H1 (cell line): ENCODE measurements at regions not wholly inside any gene's neighbourhood (a gene's known extent, or its start where the extent isn't known, plus 50 kb on each side); places are given as distances from the start of the nearest gene placed in this dataset.

Experiments
- CTCF ChIA-PET: fragments of 300-600 bp; sonication (Branson Sonifier 250); formaldehyde crosslinking; loops from one replicate; lab custom pipeline; 2021; ENCODE audit not compliant: partially characterized antibody; lab: Charles Lee
- POLR2A ChIA-PET: fragments of 300-600 bp; sonication (Branson Sonifier 250); formaldehyde crosslinking; loops from one replicate; lab custom pipeline; 2021; ENCODE audit warnings: inconsistent platforms; ENCODE audit not compliant: partially characterized antibody; lab: Charles Lee
- DNase-seq, 2 experiments: peaks; one replicate each; pipeline versions ENCODE4 v3.0.0 to v3.0.0-alpha.2; 2010 to 2022; ENCODE audit warnings: low spot score in 2 of 2, low read depth in 1 of 2, mixed read lengths in 1 of 2
- FAIRE-seq: peaks from 2 replicates; lab custom pipeline; 2011; peaks lifted over from hg19 to GRCh38; lab: Jason Lieb, UNC
- H2AFZ ChIP-seq: 2 replicates; pipeline ENCODE4 v1.8.1; 2012; ENCODE audit warnings: low read length, inconsistent platforms
- H2AK5ac ChIP-seq: 2 replicates; pipeline ENCODE4 v1.6.1; 2013; ENCODE audit warnings: low read depth, low read length
- H2BK120ac ChIP-seq: replicated peaks from 2 replicates; pipeline ENCODE3; 2013; ENCODE audit warnings: low read depth, low read length, inconsistent platforms
- H2BK12ac ChIP-seq: 2 replicates; pipeline ENCODE4 v1.6.1; 2013; ENCODE audit warnings: low read depth, low read length
- H2BK15ac ChIP-seq: 2 replicates; pipeline ENCODE4 v1.6.1; 2013; ENCODE audit warnings: low read length
- H2BK20ac ChIP-seq: 2 replicates; pipeline ENCODE4 v1.6.1; 2013; ENCODE audit warnings: low read length
- H2BK5ac ChIP-seq: 2 replicates; pipeline ENCODE4 v1.6.1; 2013; ENCODE audit warnings: low read depth, low read length
- H3K14ac ChIP-seq: 2 replicates; pipeline ENCODE4 v1.6.1; 2013; ENCODE audit warnings: inconsistent platforms; ENCODE audit not compliant: insufficient read length
- H3K18ac ChIP-seq: 2 replicates; pipeline ENCODE4 v1.6.1; 2013; ENCODE audit warnings: low read length; ENCODE audit errors: extremely low read depth
- H3K23ac ChIP-seq: 2 replicates; pipeline ENCODE4 v1.6.1; 2013; ENCODE audit warnings: inconsistent platforms; ENCODE audit not compliant: insufficient read length
- H3K23me2 ChIP-seq: 2 replicates; pipeline ENCODE4 v1.6.1; 2013; ENCODE audit warnings: low read depth, low read length
- H3K27ac ChIP-seq: 2 replicates; pipeline ENCODE4 v1.6.1; 2011; ENCODE audit warnings: low read depth, low read length, inconsistent platforms
- H3K27me3 ChIP-seq, 4 experiments: replicated peaks in 1 of 4; 1 replicate in 1 of 4; 2 replicates in 3 of 4; pipeline versions ENCODE4 v1.6.1 to v1.8.1; 2011 to 2013; ENCODE audit warnings: low read length in 3 of 4, mild to moderate bottlenecking in 3 of 4, inconsistent platforms in 2 of 4, mixed read lengths in 2 of 4, moderate library complexity in 1 of 4; ENCODE audit not compliant: control insufficient read depth in 3 of 4, insufficient read depth in 3 of 4; ENCODE audit errors: extremely low read depth in 1 of 4
- H3K36me3 ChIP-seq, 4 experiments: 2 replicates each; pipeline versions ENCODE4 v1.6.1 to v1.8.1; 2011 to 2013; ENCODE audit warnings: mild to moderate bottlenecking in 4 of 4, low read length in 3 of 4, moderate library complexity in 2 of 4, control low read depth in 1 of 4, inconsistent platforms in 1 of 4; ENCODE audit not compliant: insufficient read depth in 4 of 4, control insufficient read depth in 2 of 4
- H3K4ac ChIP-seq: replicated peaks from 2 replicates; pipeline ENCODE3; 2013; ENCODE audit warnings: low read length, low read depth, mixed read lengths, inconsistent platforms; ENCODE audit not compliant: insufficient read length
- H3K4me1 ChIP-seq, 4 experiments: replicated peaks in 1 of 4; 1 replicate in 1 of 4; 2 replicates in 3 of 4; pipeline versions ENCODE4 v1.6.1 to v1.8.1; 2011 to 2013; ENCODE audit warnings: low read length in 3 of 4, inconsistent platforms in 2 of 4, mixed read lengths in 1 of 4; ENCODE audit not compliant: insufficient read depth in 4 of 4, control insufficient read depth in 3 of 4
- H3K4me2 ChIP-seq, 2 experiments: 2 replicates each; pipeline versions ENCODE4 v1.6.1 to v1.8.1; 2011 to 2013; ENCODE audit warnings: low read depth in 2 of 2, low read length in 2 of 2, control low read depth in 1 of 2, inconsistent platforms in 1 of 2, mild to moderate bottlenecking in 1 of 2; ENCODE audit not compliant: insufficient read depth in 1 of 2
- H3K4me3 ChIP-seq, 4 experiments: fragments of 200-600, 300-600 bp in 1 of 4; sonication (generic), shearing (Covaris generic), sonication (Bioruptor Twin) in 1 of 4; 2 replicates each; pipeline versions ENCODE4 v1.5.1 to v1.8.1; 2011 to 2016; ENCODE audit warnings: low read length in 4 of 4, low read depth in 3 of 4, control low read depth in 2 of 4, inconsistent platforms in 2 of 4, mild to moderate bottlenecking in 2 of 4, mixed read lengths in 1 of 4, moderate library complexity in 1 of 4; ENCODE audit not compliant: insufficient read depth in 2 of 4; ENCODE audit errors: extremely low read depth in 1 of 4
- H3K56ac ChIP-seq: replicated peaks from 2 replicates; pipeline ENCODE3; 2013; ENCODE audit warnings: low read depth, mild to moderate bottlenecking, mixed read lengths, low read length, inconsistent platforms; ENCODE audit not compliant: insufficient read length
- H3K79me1 ChIP-seq: 2 replicates; pipeline ENCODE4 v1.6.1; 2013; ENCODE audit warnings: low read depth, low read length, control low read depth
- H3K79me2 ChIP-seq, 2 experiments: 2 replicates each; pipeline versions ENCODE4 v1.6.1 to v1.8.1; 2012 to 2013; ENCODE audit warnings: low read length in 2 of 2, mild to moderate bottlenecking in 2 of 2, inconsistent platforms in 1 of 2; ENCODE audit not compliant: insufficient read depth in 2 of 2, control insufficient read depth in 1 of 2
- H3K9ac ChIP-seq, 4 experiments: replicated peaks in 1 of 4; 1 replicate in 1 of 4; 2 replicates in 3 of 4; pipeline versions ENCODE4 v1.6.1 to v1.8.1; 2011 to 2013; ENCODE audit warnings: low read depth in 3 of 4, low read length in 3 of 4, control low read depth in 2 of 4, mild to moderate bottlenecking in 2 of 4, moderate library complexity in 2 of 4, inconsistent platforms in 1 of 4; ENCODE audit errors: extremely low read depth in 1 of 4
- H3K9me3 ChIP-seq, 2 experiments: 2 replicates each; pipeline versions ENCODE4 v1.6.1 to v1.8.1; 2012 to 2013; ENCODE audit warnings: mild to moderate bottlenecking in 2 of 2, moderate library complexity in 2 of 2, control low read depth in 1 of 2, inconsistent platforms in 1 of 2, low read depth in 1 of 2, low read length in 1 of 2, mixed read lengths in 1 of 2; ENCODE audit not compliant: insufficient read depth in 2 of 2
- H4K20me1 ChIP-seq, 2 experiments: replicated peaks in 1 of 2; 2 replicates each; pipeline versions ENCODE3 to v1.8.1; 2011 to 2013; ENCODE audit warnings: inconsistent platforms in 2 of 2, low read length in 2 of 2, mild to moderate bottlenecking in 1 of 2; ENCODE audit not compliant: insufficient read depth in 2 of 2, control insufficient read depth in 1 of 2
- H4K5ac ChIP-seq: 2 replicates; pipeline ENCODE4 v1.6.1; 2013; ENCODE audit warnings: low read length, low read depth, mixed read lengths, inconsistent platforms; ENCODE audit not compliant: insufficient read length
- H4K8ac ChIP-seq: 2 replicates; pipeline ENCODE4 v1.8.0; 2013; ENCODE audit warnings: mild to moderate bottlenecking, moderate library complexity, low read length, inconsistent platforms; ENCODE audit not compliant: insufficient read depth; ENCODE audit errors: extremely low read depth
- H4K91ac ChIP-seq: replicated peaks from 2 replicates; pipeline ENCODE3; 2013; ENCODE audit warnings: low read length, mixed read lengths, inconsistent platforms; ENCODE audit not compliant: insufficient read length
- BRCA1 ChIP-seq: IDR thresholded peaks from 2 replicates; pipeline ENCODE4 v1.6.1; 2012; ENCODE audit warnings: low read depth, low read length, improper control_type of control experiment
- CHD1 ChIP-seq: IDR thresholded peaks from 2 replicates; pipeline ENCODE4 v1.6.1; 2012; ENCODE audit warnings: low read depth, low read length, improper control_type of control experiment
- CREB1 ChIP-seq: IDR thresholded peaks from 2 replicates; pipeline ENCODE4 v1.6.1; 2012; ENCODE audit warnings: inconsistent platforms
- GABPA ChIP-seq: IDR thresholded peaks from 2 replicates; pipeline ENCODE4 v1.6.1; 2011; ENCODE audit warnings: mild to moderate bottlenecking, low read length, moderate library complexity, borderline replicate concordance; ENCODE audit not compliant: insufficient read depth
- HDAC2 ChIP-seq, 2 experiments: fragments of 300-600 bp in 1 of 2; sonication (generic) in 1 of 2; IDR thresholded peaks; 2 replicates each; pipeline ENCODE4 v1.6.1; 2011 to 2012; ENCODE audit warnings: low read depth in 2 of 2, low read length in 2 of 2, mild to moderate bottlenecking in 2 of 2, moderate library complexity in 2 of 2, borderline replicate concordance in 1 of 2, inconsistent platforms in 1 of 2
- KDM4A ChIP-seq: IDR thresholded peaks from one replicate; pipeline ENCODE4 v1.7.1; 2012; ENCODE audit warnings: low read depth, mild to moderate bottlenecking, moderate library complexity, low read length, inconsistent platforms; ENCODE audit not compliant: severe bottlenecking
- MAFK ChIP-seq: IDR thresholded peaks from 2 replicates; pipeline ENCODE4 v1.6.1; 2012; ENCODE audit warnings: low read depth, mild to moderate bottlenecking, improper control_type of control experiment, low read length
- RNF2 ChIP-seq: fragments of 200-900, 300-1000 bp; sonication (generic); IDR thresholded peaks from 2 replicates; pipeline ENCODE4 v1.7.1; 2016; ENCODE audit warnings: borderline replicate concordance, low read depth, mild to moderate bottlenecking, antibody characterized with exemption, low read length; ENCODE audit not compliant: poor library complexity, severe bottlenecking; ENCODE audit errors: missing control alignments
- SAP30 ChIP-seq: fragments of 300-600 bp; sonication (generic); IDR thresholded peaks from 2 replicates; pipeline ENCODE4 v1.7.1; 2012; ENCODE audit warnings: low read length, moderate library complexity, mild to moderate bottlenecking, inconsistent platforms; ENCODE audit not compliant: insufficient read depth, insufficient replicate concordance
- SIX5 ChIP-seq: IDR thresholded peaks from 2 replicates; pipeline ENCODE4 v1.6.1; 2011; ENCODE audit warnings: mild to moderate bottlenecking, low read depth, low read length
- SP1 ChIP-seq: IDR thresholded peaks from 2 replicates; pipeline ENCODE4 v1.6.1; 2011; ENCODE audit warnings: low read depth, low read length
- SRF ChIP-seq: IDR thresholded peaks from 2 replicates; pipeline ENCODE4 v1.6.1; 2011; ENCODE audit warnings: mild to moderate bottlenecking, low read depth, low read length, moderate library complexity
- TBP ChIP-seq: IDR thresholded peaks from 2 replicates; pipeline ENCODE4 v1.6.1; 2011; ENCODE audit warnings: low read depth, low read length, improper control_type of control experiment
- whole genome bisulfite sequencing, 2 experiments: shearing (Covaris generic) in 1 of 2; methylation state at CpG; one replicate each; pipeline versions ENCODE4 v1.1.6 to v1.1.7; 2013 to 2015; ENCODE audit warnings: low lambda C conversion rate in 2 of 2, mixed read lengths in 2 of 2, inconsistent platforms in 1 of 2, low coverage in 1 of 2, missing lambda C conversion rate in 1 of 2; ENCODE audit not compliant: insufficient replicate concordance in 2 of 2, insufficient coverage in 1 of 2, insufficient read length in 1 of 2; ENCODE audit errors: extremely low coverage in 1 of 2, missing lambda C conversion rate in 1 of 2; 5-methylcytosine and 5-hydroxymethylcytosine counted together

GRCh38 chr2:146541896-146542295 lies 1302.9 kb upstream of the ACVR2A start:
- Histone ChIP-seq H3K4me3 (no peak overlapping the region; a peak in 2 of 8 replicates), H3K4me1 (peaks cover 2 to 26% (median 15%) of the 10 kb centered on the region in 4 experiments; a peak in 6 of 7 replicates), H3K4me2 (peak overlapping the region in 1 of 2 experiments; percentile 58; a peak in 2 of 4 replicates), H4K8ac (no peak overlapping the region), H3K23me2 (peaks cover 1% of the 10 kb centered on the region; the same call in 1 of the 2 replicates), H3K23ac (no peak overlapping the region), H3K9me3 (peaks cover 0 to 3% of the 10 kb centered on the region in 2 experiments; a peak in 1 of 4 replicates), H3K4ac (no peak overlapping the region), H4K91ac (peak overlapping the region; percentile 97), H2BK20ac (peak overlapping the region; percentile 99), H4K20me1 (no peaks in the 10 kb centered on the region), H3K36me3 (no peaks in the 10 kb centered on the region), H2BK12ac (peak overlapping the region; percentile 98; the same call in 1 of the 2 replicates), H3K9ac (no peak overlapping the region), H3K27ac (peak overlapping the region; percentile 80; the same call in 1 of the 2 replicates), H3K14ac (no peak overlapping the region), H2AFZ (no peak overlapping the region), H3K27me3 (no peaks in the 10 kb centered on the region), H3K79me1 (no peaks in the 10 kb centered on the region), H3K18ac (peak overlapping the region; percentile 95; the same call in 1 of the 2 replicates), H4K5ac (peak overlapping the region; percentile 93), H2BK5ac (peak overlapping the region; percentile 100; the same call in 1 of the 2 replicates), H2BK15ac (no peak overlapping the region), H2BK120ac (no peak overlapping the region), H3K79me2 (no peaks in the 10 kb centered on the region), H2AK5ac (peak overlapping the region; percentile 99), H3K56ac (no peak overlapping the region)
- 20% methylated on average over 1 of the region's 1 CpG; no CpG with 5 or more reads in 1 of the 2 experiments for WGBS, 2 experiments
- POLR2A ChIA-PET, result interaction anchor here (1.1 to 2.9 kb wide), 2 partner anchors 12 to 20 kb away, joined by 3 to 18 read pairs; no protein-coding TSS in a partner anchor
- FAIRE-seq, result no peak
- CTCF ChIA-PET, result interaction anchor here (0.7 to 0.8 kb wide), 3 partner anchors 12 to 161 kb away, joined by 3 read pairs; no protein-coding TSS in a partner anchor
- no peak for DNase-seq
- no peak for TF ChIP-seq SAP30
- TF ChIP-seq SRF, result no peak
- TF ChIP-seq SP1, result no peak
- no peak for TF ChIP-seq HDAC2 (IDR thresholded peaks at IDR 0.05; ENCODE audit: borderline replicate concordance in 1 of 2, low read depth in 2 of 2, low read length in 2 of 2)
- TF ChIP-seq TBP, result no peak
- TF ChIP-seq MAFK, result no peak
- TF ChIP-seq GABPA, result no peak
- TF ChIP-seq KDM4A, result no peak
- no peak for TF ChIP-seq SIX5
- TF ChIP-seq CHD1, result no peak
- TF ChIP-seq BRCA1, result no peak
- no peak for TF ChIP-seq CREB1
- no peak for TF ChIP-seq RNF2
